GM23338 (cell line): ENCODE measurements at regions not wholly inside any gene's neighbourhood (a gene's known extent, or its start where the extent isn't known, plus 50 kb on each side); places are given as distances from the start of the nearest gene placed in this dataset.

ENCODE experiments used
- CREB1 ChIP-seq: fragments of 250-450 bp; sonication (Bioruptor Pico); IDR thresholded peaks from 2 replicates; pipeline ENCODE4 v1.5.0; 2020; ENCODE audit warnings: low read depth, mild to moderate bottlenecking, moderate library complexity
- EZH2 ChIP-seq: fragments of 200-600 bp; sonication (generic); IDR thresholded peaks from one replicate; pipeline ENCODE4 v1.8.0; 2017; ENCODE audit warnings: antibody characterized with exemption, mild to moderate bottlenecking, low read depth; ENCODE audit not compliant: unreplicated experiment
- JUNB ChIP-seq: IDR thresholded peaks from one replicate; pipeline ENCODE4 v1.6.1; 2016; ENCODE audit warnings: antibody characterized with exemption; ENCODE audit not compliant: unreplicated experiment
- POLR2AphosphoS5 ChIP-seq: IDR thresholded peaks from 2 replicates; pipeline ENCODE4 v1.6.1; 2016; ENCODE audit warnings: antibody characterized with exemption, low read depth
- STAT1 ChIP-seq: IDR thresholded peaks from one replicate; pipeline ENCODE4 v1.6.1; 2016; ENCODE audit warnings: antibody characterized with exemption; ENCODE audit not compliant: unreplicated experiment
- ZNF114 ChIP-seq: fragments of 250-450 bp; sonication (Bioruptor Pico); IDR thresholded peaks from 2 replicates; pipeline ENCODE4 v1.5.0; 2020; ENCODE audit warnings: mild to moderate bottlenecking, moderate library complexity
- TF ChIP-seq, protein P1 (sequence below), 2 experiments: fragments of 200-600 bp in 1 of 2; sonication (generic) in 1 of 2; conservative IDR thresholded peaks; 2 replicates each; pipeline versions ENCODE4 v1.5.1 to v1.6.1; 2016 to 2017; ENCODE audit warnings: antibody characterized with exemption in 2 of 2, low read depth in 2 of 2, mild to moderate bottlenecking in 2 of 2, moderate library complexity in 1 of 2
- TF ChIP-seq, protein P2 (sequence below): IDR thresholded peaks from one replicate; pipeline ENCODE4 v1.6.1; 2018; ENCODE audit warnings: antibody characterized with exemption; ENCODE audit not compliant: unreplicated experiment

DNA sequence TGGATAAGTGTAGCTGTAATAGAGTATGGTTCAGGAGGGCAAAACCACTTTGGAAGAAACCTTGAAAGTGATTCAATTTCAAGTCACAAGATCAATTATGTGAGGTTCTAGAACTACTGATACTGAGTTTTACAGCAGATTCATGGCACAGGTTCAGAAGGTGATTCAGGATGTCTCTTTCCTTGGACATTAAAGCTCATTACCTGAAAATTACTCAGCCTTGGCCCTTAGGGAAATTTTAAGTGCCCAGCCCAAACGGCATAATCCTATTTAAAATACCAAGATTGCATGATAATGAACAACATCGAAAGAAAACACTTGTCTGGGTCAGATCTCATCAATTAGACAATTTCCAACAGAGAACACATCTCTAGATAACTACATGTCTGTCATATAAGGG lies 70.2 kb upstream of the SLC38A2 start:
- TF ChIP-seq, protein P1, sequence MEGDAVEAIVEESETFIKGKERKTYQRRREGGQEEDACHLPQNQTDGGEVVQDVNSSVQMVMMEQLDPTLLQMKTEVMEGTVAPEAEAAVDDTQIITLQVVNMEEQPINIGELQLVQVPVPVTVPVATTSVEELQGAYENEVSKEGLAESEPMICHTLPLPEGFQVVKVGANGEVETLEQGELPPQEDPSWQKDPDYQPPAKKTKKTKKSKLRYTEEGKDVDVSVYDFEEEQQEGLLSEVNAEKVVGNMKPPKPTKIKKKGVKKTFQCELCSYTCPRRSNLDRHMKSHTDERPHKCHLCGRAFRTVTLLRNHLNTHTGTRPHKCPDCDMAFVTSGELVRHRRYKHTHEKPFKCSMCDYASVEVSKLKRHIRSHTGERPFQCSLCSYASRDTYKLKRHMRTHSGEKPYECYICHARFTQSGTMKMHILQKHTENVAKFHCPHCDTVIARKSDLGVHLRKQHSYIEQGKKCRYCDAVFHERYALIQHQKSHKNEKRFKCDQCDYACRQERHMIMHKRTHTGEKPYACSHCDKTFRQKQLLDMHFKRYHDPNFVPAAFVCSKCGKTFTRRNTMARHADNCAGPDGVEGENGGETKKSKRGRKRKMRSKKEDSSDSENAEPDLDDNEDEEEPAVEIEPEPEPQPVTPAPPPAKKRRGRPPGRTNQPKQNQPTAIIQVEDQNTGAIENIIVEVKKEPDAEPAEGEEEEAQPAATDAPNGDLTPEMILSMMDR (conservative IDR thresholded peaks at IDR 0.05; ENCODE audit: low read depth in 2 of 2), result no peak
- TF ChIP-seq, protein P2, sequence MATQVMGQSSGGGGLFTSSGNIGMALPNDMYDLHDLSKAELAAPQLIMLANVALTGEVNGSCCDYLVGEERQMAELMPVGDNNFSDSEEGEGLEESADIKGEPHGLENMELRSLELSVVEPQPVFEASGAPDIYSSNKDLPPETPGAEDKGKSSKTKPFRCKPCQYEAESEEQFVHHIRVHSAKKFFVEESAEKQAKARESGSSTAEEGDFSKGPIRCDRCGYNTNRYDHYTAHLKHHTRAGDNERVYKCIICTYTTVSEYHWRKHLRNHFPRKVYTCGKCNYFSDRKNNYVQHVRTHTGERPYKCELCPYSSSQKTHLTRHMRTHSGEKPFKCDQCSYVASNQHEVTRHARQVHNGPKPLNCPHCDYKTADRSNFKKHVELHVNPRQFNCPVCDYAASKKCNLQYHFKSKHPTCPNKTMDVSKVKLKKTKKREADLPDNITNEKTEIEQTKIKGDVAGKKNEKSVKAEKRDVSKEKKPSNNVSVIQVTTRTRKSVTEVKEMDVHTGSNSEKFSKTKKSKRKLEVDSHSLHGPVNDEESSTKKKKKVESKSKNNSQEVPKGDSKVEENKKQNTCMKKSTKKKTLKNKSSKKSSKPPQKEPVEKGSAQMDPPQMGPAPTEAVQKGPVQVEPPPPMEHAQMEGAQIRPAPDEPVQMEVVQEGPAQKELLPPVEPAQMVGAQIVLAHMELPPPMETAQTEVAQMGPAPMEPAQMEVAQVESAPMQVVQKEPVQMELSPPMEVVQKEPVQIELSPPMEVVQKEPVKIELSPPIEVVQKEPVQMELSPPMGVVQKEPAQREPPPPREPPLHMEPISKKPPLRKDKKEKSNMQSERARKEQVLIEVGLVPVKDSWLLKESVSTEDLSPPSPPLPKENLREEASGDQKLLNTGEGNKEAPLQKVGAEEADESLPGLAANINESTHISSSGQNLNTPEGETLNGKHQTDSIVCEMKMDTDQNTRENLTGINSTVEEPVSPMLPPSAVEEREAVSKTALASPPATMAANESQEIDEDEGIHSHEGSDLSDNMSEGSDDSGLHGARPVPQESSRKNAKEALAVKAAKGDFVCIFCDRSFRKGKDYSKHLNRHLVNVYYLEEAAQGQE, result no peak
- TF ChIP-seq EZH2 (no peak), JUNB (no peak), STAT1 (no peak), POLR2AphosphoS5 (no peak), CREB1 (CRISPR knock-in tag) (no peak), ZNF114 (CRISPR knock-in tag) (no peak)
